Upper lobe of left lung (tissue), 6 donors: ENCODE measurements at regions not wholly inside any gene's neighbourhood (a gene's known extent, or its start where the extent isn't known, plus 50 kb on each side); places are given as distances from the start of the nearest gene placed in this dataset.

Source experiments
- ATAC-seq, 2 donors: fragments of 200-7000 bp; cut with Tn5 transposase; one replicate each; pipeline ENCODE4 v1.9.1; 2022; ENCODE audit warnings: mild to moderate bottlenecking in 2 of 2, moderate library complexity in 2 of 2; ENCODE audit not compliant: low FRiP score in 2 of 2
- DNase-seq, 2 donors: peaks; one replicate each; pipeline ENCODE4 v3.0.0-alpha.2; 2019 to 2020
- H3K27ac ChIP-seq, 4 donors: fragments of 200-600 bp; sonication (generic); one replicate each; pipeline ENCODE4 v1.5.1; 2016 to 2019
- H3K27me3 ChIP-seq, 4 donors: fragments of 200-600 bp; sonication (generic); one replicate each; pipeline ENCODE4 v1.5.1; 2017 to 2019
- H3K36me3 ChIP-seq, 4 donors: fragments of 200-600 bp; sonication (generic); one replicate each; pipeline ENCODE4 v1.5.1; 2016 to 2019
- H3K4me1 ChIP-seq, 4 donors: fragments of 200-600 bp; sonication (generic); one replicate each; pipeline ENCODE4 v1.5.1; 2018 to 2019
- H3K4me3 ChIP-seq, 4 donors: fragments of 200-600 bp; sonication (generic); one replicate each; pipeline ENCODE4 v1.5.1; 2017 to 2019; ENCODE audit warnings: mild to moderate bottlenecking in 2 of 4, moderate library complexity in 1 of 4
- H3K9me3 ChIP-seq, 4 donors: fragments of 200-600 bp; sonication (generic); one replicate each; pipeline ENCODE4 v1.5.1; 2018 to 2019
- EP300 ChIP-seq, 4 donors: sonication (generic); formaldehyde crosslinking; IDR thresholded peaks; one replicate each; pipeline ENCODE4 v1.5.1; 2017; ENCODE audit warnings: antibody characterized with exemption in 4 of 4, control low read depth in 2 of 4
- POLR2A ChIP-seq, 4 donors: fragments of 450-650 bp; IDR thresholded peaks; one replicate each; pipeline ENCODE4 v1.5.1; 2016 to 2017; ENCODE audit warnings: antibody characterized with exemption in 4 of 4, mild to moderate bottlenecking in 2 of 4
- POLR2AphosphoS5 ChIP-seq, 2 donors: sonication (generic); formaldehyde crosslinking; IDR thresholded peaks; one replicate each; pipeline ENCODE4 v1.5.1; 2017; ENCODE audit warnings: antibody characterized with exemption in 2 of 2
- WGBS, 2 donors: methylation state at CpG; one replicate each; pipeline ENCODE4 v1.1.5; 2017 to 2018; 5-methylcytosine and 5-hydroxymethylcytosine counted together
- TF ChIP-seq, protein P1 (sequence below), 6 experiments: fragments of 450-650 bp in 4 of 6; fragments of 200-600 bp in 2 of 6; sonication (generic) in 2 of 6; IDR thresholded peaks; one replicate each; pipeline ENCODE4 v1.5.1; 2016 to 2019; ENCODE audit warnings: antibody characterized with exemption in 6 of 6
- donor health status: DM: no; HTN: no; CAD: no; lungs with moderate emphysema.
- donor health status: DM: no; HTN: yes; CAD: no; lungs with severe emphysema.

- WGBS, 2 donors: 65 to 67% methylated on average over 5 of the region's 5 CpGs
- no peak for DNase-seq
- no peaks in the 10 kb centered on the region for H3K36me3 ChIP-seq
- ATAC-seq: no peak
- H3K9me3 ChIP-seq: no peaks in the 10 kb centered on the region
- TF ChIP-seq, protein P1, sequence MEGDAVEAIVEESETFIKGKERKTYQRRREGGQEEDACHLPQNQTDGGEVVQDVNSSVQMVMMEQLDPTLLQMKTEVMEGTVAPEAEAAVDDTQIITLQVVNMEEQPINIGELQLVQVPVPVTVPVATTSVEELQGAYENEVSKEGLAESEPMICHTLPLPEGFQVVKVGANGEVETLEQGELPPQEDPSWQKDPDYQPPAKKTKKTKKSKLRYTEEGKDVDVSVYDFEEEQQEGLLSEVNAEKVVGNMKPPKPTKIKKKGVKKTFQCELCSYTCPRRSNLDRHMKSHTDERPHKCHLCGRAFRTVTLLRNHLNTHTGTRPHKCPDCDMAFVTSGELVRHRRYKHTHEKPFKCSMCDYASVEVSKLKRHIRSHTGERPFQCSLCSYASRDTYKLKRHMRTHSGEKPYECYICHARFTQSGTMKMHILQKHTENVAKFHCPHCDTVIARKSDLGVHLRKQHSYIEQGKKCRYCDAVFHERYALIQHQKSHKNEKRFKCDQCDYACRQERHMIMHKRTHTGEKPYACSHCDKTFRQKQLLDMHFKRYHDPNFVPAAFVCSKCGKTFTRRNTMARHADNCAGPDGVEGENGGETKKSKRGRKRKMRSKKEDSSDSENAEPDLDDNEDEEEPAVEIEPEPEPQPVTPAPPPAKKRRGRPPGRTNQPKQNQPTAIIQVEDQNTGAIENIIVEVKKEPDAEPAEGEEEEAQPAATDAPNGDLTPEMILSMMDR (IDR thresholded peaks at IDR 0.05): no peak
- TF ChIP-seq EP300 (IDR thresholded peaks at IDR 0.05) (no peak), POLR2AphosphoS5 (IDR thresholded peaks at IDR 0.05) (no peak), POLR2A (IDR thresholded peaks at IDR 0.05) (no peak)
- no peaks in the 10 kb centered on the region for H3K27me3 ChIP-seq
- H3K4me1 ChIP-seq: peaks cover 12 to 16% (median 14%) of the 10 kb centered on the region in 4 donors
- no peak overlapping the region for H3K4me3 ChIP-seq
- no peak overlapping the region for H3K27ac ChIP-seq
Measured at GRCh38 chr13:106678646-106679418, 110.9 kb upstream of the ARGLU1 start.

DNA sequence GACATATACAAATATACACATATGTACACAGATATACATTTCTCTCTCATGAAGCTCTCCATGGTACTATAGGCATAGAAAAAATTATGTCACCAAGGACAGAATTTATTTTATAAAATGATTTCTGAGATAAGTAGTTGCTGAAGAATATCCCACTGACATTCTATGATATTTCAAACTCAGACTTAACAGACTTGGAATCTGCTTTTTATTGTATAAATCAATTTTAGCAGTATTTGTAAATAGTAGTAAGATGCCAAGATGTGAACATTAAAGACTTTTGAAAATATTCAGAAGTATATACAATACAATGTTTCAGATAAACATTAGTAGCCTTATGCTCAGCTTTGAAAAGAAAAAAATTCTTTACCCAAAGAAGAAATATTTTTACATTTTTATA, 107.4 kb upstream of the ARGLU1 start:
- no peak for ATAC-seq
- H3K27me3 ChIP-seq: no peaks in the 10 kb centered on the region
- peaks cover 0 to 4% (median 2%) of the 10 kb centered on the region in 4 donors for H3K4me1 ChIP-seq
- no peak overlapping the region for H3K4me3 ChIP-seq
- H3K9me3 ChIP-seq: no peaks in the 10 kb centered on the region
- no peaks in the 10 kb centered on the region for H3K36me3 ChIP-seq
- H3K27ac ChIP-seq: no peak overlapping the region
- no peak for DNase-seq
- TF ChIP-seq POLR2AphosphoS5 (IDR thresholded peaks at IDR 0.05) (no peak), POLR2A (IDR thresholded peaks at IDR 0.05) (no peak), EP300 (IDR thresholded peaks at IDR 0.05) (no peak)
- TF ChIP-seq, protein P1 (IDR thresholded peaks at IDR 0.05): no peak

- no peaks in the 10 kb centered on the region for H3K9me3 ChIP-seq
- H3K4me3 ChIP-seq: no peak overlapping the region
- no peak for DNase-seq
- WGBS, 2 donors: 89 to 91% methylated on average over 6 of the region's 6 CpGs
- ATAC-seq: no peak
- no peaks in the 10 kb centered on the region for H3K36me3 ChIP-seq
- TF ChIP-seq POLR2A (IDR thresholded peaks at IDR 0.05) (no peak), POLR2AphosphoS5 (IDR thresholded peaks at IDR 0.05) (no peak), EP300 (IDR thresholded peaks at IDR 0.05) (no peak)
- TF ChIP-seq, protein P1 (IDR thresholded peaks at IDR 0.05): no peak
- no peaks in the 10 kb centered on the region for H3K27me3 ChIP-seq
- peaks cover 0 to 2% (median 0%) of the 10 kb centered on the region in 4 donors for H3K4me1 ChIP-seq
- H3K27ac ChIP-seq: no peak overlapping the region
Measured at GRCh38 chr13:106660746-106661625, 93.0 kb upstream of the ARGLU1 start.

DNA sequence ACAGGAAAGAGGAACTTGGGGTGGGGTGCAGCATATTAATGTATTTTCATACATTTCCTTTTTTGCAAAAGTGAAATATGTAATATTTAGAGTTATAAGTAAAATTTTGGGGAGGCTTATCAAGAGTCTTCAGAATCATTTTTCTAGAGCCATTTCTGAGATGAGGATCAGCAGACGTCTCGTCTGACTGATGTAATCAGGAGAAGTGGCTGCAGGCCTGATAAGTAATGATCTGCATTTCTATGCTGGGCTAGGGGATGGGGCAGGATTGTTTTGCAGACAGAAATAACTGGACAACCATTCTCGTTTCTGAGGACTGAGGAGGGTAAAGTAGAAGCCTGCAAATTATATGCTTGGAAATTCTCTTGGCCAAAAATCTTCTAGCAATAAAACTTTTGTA, 89.2 kb upstream of the ARGLU1 start:
- no peaks in the 10 kb centered on the region for H3K27me3 ChIP-seq
- peaks cover 0 to 2% (median 0%) of the 10 kb centered on the region in 4 donors for H3K4me1 ChIP-seq
- H3K4me3 ChIP-seq: no peak overlapping the region
- H3K27ac ChIP-seq: no peak overlapping the region
- 38 to 46% methylated on average over 3 of the region's 3 CpGs for WGBS, 2 donors
- no peaks in the 10 kb centered on the region for H3K36me3 ChIP-seq
- H3K9me3 ChIP-seq: no peaks in the 10 kb centered on the region
- DNase-seq: no peak
- no peak for ATAC-seq
- TF ChIP-seq POLR2A (IDR thresholded peaks at IDR 0.05): no peak
- TF ChIP-seq, protein P1 (IDR thresholded peaks at IDR 0.05): no peak
- no peak for TF ChIP-seq EP300 (IDR thresholded peaks at IDR 0.05)
- no peak for TF ChIP-seq POLR2AphosphoS5 (IDR thresholded peaks at IDR 0.05)
